ENCODE measurements at regions not wholly inside any gene's neighbourhood (a gene's known extent, or its start where the extent isn't known, plus 50 kb on each side); places are given as distances from the start of the nearest gene placed in this dataset.

DNA sequence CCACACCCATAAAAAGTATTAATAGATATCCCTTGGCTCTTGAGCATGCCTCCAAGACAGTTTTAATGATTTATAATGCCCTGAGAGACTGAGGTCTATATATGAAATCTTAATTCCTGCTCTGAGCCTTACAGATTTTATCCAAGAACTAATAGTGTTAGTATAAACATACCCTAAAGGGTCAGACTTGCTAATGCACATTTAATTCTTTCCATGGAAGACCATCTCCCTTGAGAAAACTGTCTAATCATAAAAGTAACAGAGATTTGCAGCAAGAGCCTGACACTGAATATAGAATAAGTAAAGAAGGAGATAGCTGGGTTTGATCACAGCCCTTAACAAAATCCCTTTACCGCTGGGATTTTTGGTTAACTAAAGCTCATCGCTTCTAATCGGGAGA lies 650.8 kb upstream of the KLF12 start:
- Histone ChIP-seq H3K9ac (ENCODE audit: low read depth in 1 of 2, low read length in 2 of 2) (no peak overlapping the region), H3K9me3 (ENCODE audit: control insufficient read depth in 2 of 2, low read length in 2 of 2) (no peaks in the 10 kb centered on the region), H3K27me3 (ENCODE audit: control insufficient read depth in 2 of 2, insufficient read depth in 2 of 2, low read length in 2 of 2) (no peaks in the 10 kb centered on the region), H3K4me1 (ENCODE audit: control insufficient read depth in 2 of 2, insufficient read depth in 2 of 2, low read length in 2 of 2) (no peaks in the 10 kb centered on the region), H3K27ac (ENCODE audit: low read depth in 2 of 2, low read length in 2 of 2) (no peak overlapping the region), H3K4me3 (ENCODE audit: low read length in 2 of 2) (no peak overlapping the region), H3K36me3 (ENCODE audit: control insufficient read depth in 2 of 2, insufficient read depth in 2 of 2, low read length in 2 of 2) (no peaks in the 10 kb centered on the region)

DNA sequence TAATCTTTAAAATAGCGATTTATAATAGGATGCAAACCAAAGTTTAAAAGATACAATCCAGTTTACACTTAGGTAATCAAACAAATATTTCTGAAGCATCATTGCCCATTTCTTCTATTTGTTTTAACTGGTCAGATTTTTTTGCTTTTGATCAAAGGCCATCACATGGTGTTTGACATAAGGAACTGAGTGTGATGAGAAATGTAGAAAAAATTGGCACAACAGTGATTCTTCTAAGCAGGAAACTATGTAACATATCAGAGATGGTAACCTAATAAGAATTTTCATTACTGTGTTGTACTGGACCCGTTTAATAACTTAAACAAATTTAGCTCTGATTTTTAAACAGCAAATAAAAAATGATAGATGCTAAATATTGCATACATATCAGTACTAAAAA lies 644.7 kb upstream of the KLF12 start:
- H3K4me1 ChIP-seq (ENCODE audit: control insufficient read depth in 2 of 2, insufficient read depth in 2 of 2, low read length in 2 of 2), result no peaks in the 10 kb centered on the region
- no peak overlapping the region for H3K4me3 ChIP-seq (ENCODE audit: low read length in 2 of 2)
- H3K27ac ChIP-seq (ENCODE audit: low read depth in 2 of 2, low read length in 2 of 2), result no peak overlapping the region
- no peak overlapping the region for H3K9ac ChIP-seq (ENCODE audit: low read depth in 1 of 2, low read length in 2 of 2)
- H3K27me3 ChIP-seq (ENCODE audit: control insufficient read depth in 2 of 2, insufficient read depth in 2 of 2, low read length in 2 of 2), result no peaks in the 10 kb centered on the region
- H3K9me3 ChIP-seq (ENCODE audit: control insufficient read depth in 2 of 2, low read length in 2 of 2), result no peaks in the 10 kb centered on the region
- no peaks in the 10 kb centered on the region for H3K36me3 ChIP-seq (ENCODE audit: control insufficient read depth in 2 of 2, insufficient read depth in 2 of 2, low read length in 2 of 2)

DNA sequence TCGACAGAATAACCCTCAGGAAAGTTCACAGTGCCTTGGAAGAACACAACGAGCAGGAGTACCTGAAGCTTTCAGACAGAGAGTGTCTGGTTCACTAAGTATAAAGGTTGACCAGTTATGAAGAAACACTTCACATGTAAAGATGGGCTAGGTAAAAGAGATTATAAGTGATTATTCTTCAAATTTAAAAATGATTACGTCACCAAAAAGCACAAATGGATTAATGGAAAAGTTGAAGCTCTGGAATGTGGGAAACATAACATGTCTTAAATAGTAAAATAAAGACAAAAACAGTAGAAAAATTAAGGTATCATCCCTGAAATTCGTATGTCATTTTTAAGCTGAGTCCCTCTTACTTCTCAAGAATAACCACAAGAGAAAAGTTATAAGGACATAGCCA lies 643.9 kb upstream of the KLF12 start:
- Histone ChIP-seq H3K27ac (ENCODE audit: low read depth in 2 of 2, low read length in 2 of 2) (no peak overlapping the region), H3K36me3 (ENCODE audit: control insufficient read depth in 2 of 2, insufficient read depth in 2 of 2, low read length in 2 of 2) (no peaks in the 10 kb centered on the region), H3K27me3 (ENCODE audit: control insufficient read depth in 2 of 2, insufficient read depth in 2 of 2, low read length in 2 of 2) (no peaks in the 10 kb centered on the region), H3K4me3 (ENCODE audit: low read length in 2 of 2) (no peak overlapping the region), H3K4me1 (ENCODE audit: control insufficient read depth in 2 of 2, insufficient read depth in 2 of 2, low read length in 2 of 2) (no peaks in the 10 kb centered on the region), H3K9ac (ENCODE audit: low read depth in 1 of 2, low read length in 2 of 2) (no peak overlapping the region), H3K9me3 (ENCODE audit: control insufficient read depth in 2 of 2, low read length in 2 of 2) (no peaks in the 10 kb centered on the region)

DNA sequence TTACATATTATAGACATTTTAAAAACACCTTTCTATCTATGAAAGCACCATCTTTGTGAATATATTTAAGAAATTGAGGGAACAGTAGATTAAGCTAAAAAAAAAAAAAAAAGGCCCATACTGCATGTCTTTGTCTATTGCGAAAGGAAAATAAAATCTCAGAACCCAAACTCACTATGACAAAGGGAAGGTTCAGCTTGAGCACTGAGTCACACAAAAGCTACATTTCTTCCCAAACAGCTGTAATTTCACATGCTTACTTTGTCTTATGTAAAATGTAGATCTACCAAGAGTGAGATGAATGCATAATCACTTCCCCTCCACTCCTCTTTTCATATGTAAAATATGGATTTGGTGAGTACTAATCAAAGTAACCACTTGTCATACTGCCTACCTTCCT lies 640.1 kb upstream of the KLF12 start:
- Histone ChIP-seq H3K36me3 (ENCODE audit: control insufficient read depth in 2 of 2, insufficient read depth in 2 of 2, low read length in 2 of 2) (no peaks in the 10 kb centered on the region), H3K27me3 (ENCODE audit: control insufficient read depth in 2 of 2, insufficient read depth in 2 of 2, low read length in 2 of 2) (no peaks in the 10 kb centered on the region), H3K4me3 (ENCODE audit: low read length in 2 of 2) (no peak overlapping the region), H3K27ac (ENCODE audit: low read depth in 2 of 2, low read length in 2 of 2) (no peak overlapping the region), H3K9ac (ENCODE audit: low read depth in 1 of 2, low read length in 2 of 2) (no peak overlapping the region), H3K4me1 (ENCODE audit: control insufficient read depth in 2 of 2, insufficient read depth in 2 of 2, low read length in 2 of 2) (no peaks in the 10 kb centered on the region), H3K9me3 (ENCODE audit: control insufficient read depth in 2 of 2, low read length in 2 of 2) (no peaks in the 10 kb centered on the region)

DNA sequence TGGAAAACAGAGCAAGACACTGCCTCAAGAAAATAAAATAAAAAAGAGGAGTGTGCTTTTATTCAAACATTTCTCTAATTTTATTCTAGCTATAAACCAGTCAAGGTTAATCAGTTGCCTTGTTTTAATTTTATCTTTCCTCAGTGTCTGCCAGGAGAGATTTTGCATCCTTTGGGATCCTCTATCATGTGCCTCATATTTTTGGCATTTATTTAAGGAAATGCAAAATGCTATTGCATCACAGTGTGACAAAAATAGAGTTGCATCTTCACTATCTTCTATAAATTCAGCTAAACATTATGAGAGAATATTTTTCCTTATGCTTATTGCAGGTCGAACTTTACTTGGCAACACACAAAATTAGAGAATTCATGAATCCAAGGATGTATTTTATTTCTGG lies 639.0 kb upstream of the KLF12 start:
- no peak overlapping the region for H3K9ac ChIP-seq (ENCODE audit: low read depth in 1 of 2, low read length in 2 of 2)
- no peak overlapping the region for H3K27ac ChIP-seq (ENCODE audit: low read depth in 2 of 2, low read length in 2 of 2)
- no peaks in the 10 kb centered on the region for H3K36me3 ChIP-seq (ENCODE audit: control insufficient read depth in 2 of 2, insufficient read depth in 2 of 2, low read length in 2 of 2)
- no peak overlapping the region for H3K4me3 ChIP-seq (ENCODE audit: low read length in 2 of 2)
- H3K27me3 ChIP-seq (ENCODE audit: control insufficient read depth in 2 of 2, insufficient read depth in 2 of 2, low read length in 2 of 2), result no peaks in the 10 kb centered on the region
- H3K4me1 ChIP-seq (ENCODE audit: control insufficient read depth in 2 of 2, insufficient read depth in 2 of 2, low read length in 2 of 2), result no peaks in the 10 kb centered on the region
- H3K9me3 ChIP-seq (ENCODE audit: control insufficient read depth in 2 of 2, low read length in 2 of 2), result no peaks in the 10 kb centered on the region

- Histone ChIP-seq H3K36me3 (ENCODE audit: control insufficient read depth in 2 of 2, insufficient read depth in 2 of 2, low read length in 2 of 2) (no peaks in the 10 kb centered on the region), H3K9me3 (ENCODE audit: control insufficient read depth in 2 of 2, low read length in 2 of 2) (no peaks in the 10 kb centered on the region), H3K4me1 (ENCODE audit: control insufficient read depth in 2 of 2, insufficient read depth in 2 of 2, low read length in 2 of 2) (no peaks in the 10 kb centered on the region), H3K27me3 (ENCODE audit: control insufficient read depth in 2 of 2, insufficient read depth in 2 of 2, low read length in 2 of 2) (no peaks in the 10 kb centered on the region), H3K4me3 (ENCODE audit: low read length in 2 of 2) (no peak overlapping the region), H3K9ac (ENCODE audit: low read depth in 1 of 2, low read length in 2 of 2) (no peak overlapping the region), H3K27ac (ENCODE audit: low read depth in 2 of 2, low read length in 2 of 2) (no peak overlapping the region)
Measured at GRCh38 chr13:74771964-74772363, 637.8 kb upstream of the KLF12 start.

DNA sequence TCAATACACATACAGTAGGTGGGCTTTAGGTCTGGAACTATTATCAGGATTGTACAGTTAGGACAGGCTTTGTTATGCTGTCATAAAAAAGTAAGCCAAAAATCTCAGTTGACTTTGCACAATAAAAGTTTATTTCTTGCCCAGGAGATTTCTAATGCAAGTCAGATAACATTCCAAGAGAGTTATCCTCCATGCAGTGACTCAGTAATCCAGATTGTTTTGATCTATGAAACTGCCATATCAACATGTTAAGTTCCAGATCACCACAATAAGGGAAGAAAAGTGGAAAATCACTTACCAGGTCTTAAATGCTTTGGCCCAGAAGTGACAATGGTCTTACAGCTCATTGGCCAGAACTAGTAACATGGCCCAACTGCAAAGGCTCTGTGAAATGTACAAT lies 636.2 kb upstream of the KLF12 start:
- H3K27me3 ChIP-seq (ENCODE audit: control insufficient read depth in 2 of 2, insufficient read depth in 2 of 2, low read length in 2 of 2), result no peaks in the 10 kb centered on the region
- H3K27ac ChIP-seq (ENCODE audit: low read depth in 2 of 2, low read length in 2 of 2), result no peak overlapping the region
- no peak overlapping the region for H3K4me3 ChIP-seq (ENCODE audit: low read length in 2 of 2)
- no peaks in the 10 kb centered on the region for H3K36me3 ChIP-seq (ENCODE audit: control insufficient read depth in 2 of 2, insufficient read depth in 2 of 2, low read length in 2 of 2)
- no peaks in the 10 kb centered on the region for H3K9me3 ChIP-seq (ENCODE audit: control insufficient read depth in 2 of 2, low read length in 2 of 2)
- H3K9ac ChIP-seq (ENCODE audit: low read depth in 1 of 2, low read length in 2 of 2), result no peak overlapping the region
- no peaks in the 10 kb centered on the region for H3K4me1 ChIP-seq (ENCODE audit: control insufficient read depth in 2 of 2, insufficient read depth in 2 of 2, low read length in 2 of 2)

- Histone ChIP-seq H3K4me1 (ENCODE audit: control insufficient read depth in 2 of 2, insufficient read depth in 2 of 2, low read length in 2 of 2) (no peaks in the 10 kb centered on the region), H3K9ac (ENCODE audit: low read depth in 1 of 2, low read length in 2 of 2) (no peak overlapping the region), H3K9me3 (ENCODE audit: control insufficient read depth in 2 of 2, low read length in 2 of 2) (no peaks in the 10 kb centered on the region), H3K27me3 (ENCODE audit: control insufficient read depth in 2 of 2, insufficient read depth in 2 of 2, low read length in 2 of 2) (no peaks in the 10 kb centered on the region), H3K4me3 (ENCODE audit: low read length in 2 of 2) (no peak overlapping the region), H3K27ac (ENCODE audit: low read depth in 2 of 2, low read length in 2 of 2) (no peak overlapping the region), H3K36me3 (ENCODE audit: control insufficient read depth in 2 of 2, insufficient read depth in 2 of 2, low read length in 2 of 2) (no peaks in the 10 kb centered on the region)
Measured at GRCh38 chr13:74769333-74769732, 635.1 kb upstream of the KLF12 start.

DNA sequence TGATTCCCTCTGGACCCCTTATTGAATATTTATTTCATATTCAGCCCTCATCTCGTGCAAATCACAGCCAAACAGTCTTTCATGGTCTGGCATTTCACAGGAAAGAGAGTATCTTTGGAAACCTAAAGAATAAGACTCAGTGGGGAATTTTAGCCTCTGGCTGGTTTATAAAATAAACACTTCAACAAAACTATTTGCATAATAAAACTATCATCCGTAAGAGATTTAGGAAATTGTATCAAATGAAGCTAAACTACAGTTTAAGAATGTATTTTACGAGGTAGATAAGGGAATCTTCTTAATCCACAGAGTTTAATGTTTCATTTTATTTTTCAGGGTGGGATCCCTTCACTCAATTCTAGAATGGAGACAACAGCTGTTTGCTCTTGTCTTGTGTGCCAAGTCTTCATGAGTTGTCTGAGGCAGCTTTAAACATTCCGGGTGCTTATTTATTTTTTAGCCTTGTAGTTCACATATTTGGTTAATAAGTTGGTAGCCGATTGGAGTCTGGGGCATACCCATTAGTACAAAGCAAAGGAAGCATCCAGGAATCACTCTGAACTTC lies 634.4 kb upstream of the KLF12 start:
- H3K9ac ChIP-seq (ENCODE audit: low read depth in 1 of 2, low read length in 2 of 2), result no peak overlapping the region
- no peaks in the 10 kb centered on the region for H3K4me1 ChIP-seq (ENCODE audit: control insufficient read depth in 2 of 2, insufficient read depth in 2 of 2, low read length in 2 of 2)
- H3K4me3 ChIP-seq (ENCODE audit: low read length in 2 of 2), result no peak overlapping the region
- no peaks in the 10 kb centered on the region for H3K27me3 ChIP-seq (ENCODE audit: control insufficient read depth in 2 of 2, insufficient read depth in 2 of 2, low read length in 2 of 2)
- no peaks in the 10 kb centered on the region for H3K36me3 ChIP-seq (ENCODE audit: control insufficient read depth in 2 of 2, insufficient read depth in 2 of 2, low read length in 2 of 2)
- no peak overlapping the region for H3K27ac ChIP-seq (ENCODE audit: low read depth in 2 of 2, low read length in 2 of 2)
- H3K9me3 ChIP-seq (ENCODE audit: control insufficient read depth in 2 of 2, low read length in 2 of 2), result no peaks in the 10 kb centered on the region

DNA sequence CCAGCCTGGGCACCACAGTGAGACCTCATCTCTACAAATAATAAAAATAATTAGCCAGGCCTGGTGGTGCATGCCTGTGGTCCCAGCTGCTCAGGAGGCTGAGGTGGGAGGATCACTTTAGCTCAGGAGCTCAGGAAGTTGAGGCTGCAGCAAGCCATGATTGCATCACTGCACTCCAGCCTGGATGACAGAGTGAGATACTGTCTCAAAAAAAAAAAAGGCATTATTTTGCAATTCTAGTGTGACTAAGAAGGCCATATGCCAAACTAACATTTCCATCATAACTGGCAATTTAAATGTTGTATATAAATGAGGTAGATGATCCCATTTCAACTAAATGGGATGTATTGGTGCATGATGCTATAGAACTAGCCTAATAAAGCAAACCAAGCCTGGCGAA lies 632.8 kb upstream of the KLF12 start:
- Histone ChIP-seq H3K9me3 (ENCODE audit: control insufficient read depth in 2 of 2, low read length in 2 of 2) (no peaks in the 10 kb centered on the region), H3K27ac (ENCODE audit: low read depth in 2 of 2, low read length in 2 of 2) (no peak overlapping the region), H3K27me3 (ENCODE audit: control insufficient read depth in 2 of 2, insufficient read depth in 2 of 2, low read length in 2 of 2) (no peaks in the 10 kb centered on the region)

DNA sequence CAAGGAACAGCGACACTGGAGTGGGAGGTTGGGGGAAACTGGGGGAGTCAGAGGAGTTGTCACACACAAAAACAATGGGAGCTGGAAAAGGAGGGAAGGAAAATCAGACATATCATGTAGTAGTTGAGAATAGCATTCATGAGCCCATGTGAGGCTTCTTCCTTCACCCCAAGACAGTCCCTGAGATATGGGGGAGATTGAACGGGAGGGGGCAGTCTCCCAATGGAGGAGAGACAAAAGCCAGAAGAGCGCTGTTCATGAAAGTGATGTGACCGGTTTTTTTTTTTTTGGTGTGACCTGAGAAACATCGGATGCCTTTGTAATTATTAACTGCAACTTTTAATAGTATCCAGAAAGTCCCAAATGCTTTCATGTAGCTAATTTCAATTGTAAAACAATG lies 631.8 kb upstream of the KLF12 start:
- Histone ChIP-seq H3K4me3 (ENCODE audit: low read length in 2 of 2) (no peak overlapping the region), H3K36me3 (ENCODE audit: control insufficient read depth in 2 of 2, insufficient read depth in 2 of 2, low read length in 2 of 2) (no peaks in the 10 kb centered on the region), H3K9me3 (ENCODE audit: control insufficient read depth in 2 of 2, low read length in 2 of 2) (no peaks in the 10 kb centered on the region), H3K27me3 (ENCODE audit: control insufficient read depth in 2 of 2, insufficient read depth in 2 of 2, low read length in 2 of 2) (no peaks in the 10 kb centered on the region), H3K4me1 (ENCODE audit: control insufficient read depth in 2 of 2, insufficient read depth in 2 of 2, low read length in 2 of 2) (no peaks in the 10 kb centered on the region), H3K9ac (ENCODE audit: low read depth in 1 of 2, low read length in 2 of 2) (no peak overlapping the region), H3K27ac (ENCODE audit: low read depth in 2 of 2, low read length in 2 of 2) (no peak overlapping the region)

More for the DNA sequence above, 632.8 kb upstream of the KLF12 start:
- Histone ChIP-seq H3K9ac (ENCODE audit: low read depth in 1 of 2, low read length in 2 of 2) (no peak overlapping the region), H3K4me3 (ENCODE audit: low read length in 2 of 2) (no peak overlapping the region), H3K4me1 (ENCODE audit: control insufficient read depth in 2 of 2, insufficient read depth in 2 of 2, low read length in 2 of 2) (no peaks in the 10 kb centered on the region), H3K36me3 (ENCODE audit: control insufficient read depth in 2 of 2, insufficient read depth in 2 of 2, low read length in 2 of 2) (no peaks in the 10 kb centered on the region)

Measured in mucosa of rectum (tissue), 2 donors.